Prostate gland (tissue), 2 donors: ENCODE measurements at regions not wholly inside any gene's neighbourhood (a gene's known extent, or its start where the extent isn't known, plus 50 kb on each side); places are given as distances from the start of the nearest gene placed in this dataset.

Experiments
- DNase-seq: peaks from one replicate; pipeline ENCODE4 v3.0.0-alpha.2; 2019; ENCODE audit warnings: low spot score
- H3K27ac ChIP-seq, 2 donors: fragments of 200-600 bp; sonication (generic); 2 replicates each; pipeline ENCODE4 v1.5.1; 2017 to 2019
- H3K27me3 ChIP-seq: fragments of 200-600 bp; sonication (generic); replicated peaks from 2 replicates; pipeline ENCODE4 v1.5.1; 2019; ENCODE audit not compliant: insufficient read depth
- H3K36me3 ChIP-seq, 2 donors: fragments of 200-600 bp; sonication (generic); 1 replicate in 1 of 2; 2 replicates in 1 of 2; pipeline versions ENCODE4 v1.5.1 to v1.8.1; 2017 to 2019
- H3K4me1 ChIP-seq: fragments of 200-600 bp; sonication (generic); replicated peaks from 2 replicates; pipeline ENCODE4 v1.5.1; 2019
- H3K4me3 ChIP-seq, 2 donors: fragments of 200-600 bp; sonication (generic); 2 replicates each; pipeline ENCODE4 v1.5.1; 2017 to 2019
- H3K9me3 ChIP-seq: fragments of 200-600 bp; sonication (generic); 2 replicates; pipeline ENCODE4 v1.5.1; 2017
- POLR2A ChIP-seq: fragments of 450-650 bp; IDR thresholded peaks from one replicate; pipeline ENCODE4 v1.6.1; 2016; ENCODE audit warnings: antibody characterized with exemption, mild to moderate bottlenecking
- POLR2AphosphoS5 ChIP-seq: sonication (generic); formaldehyde crosslinking; IDR thresholded peaks from one replicate; pipeline ENCODE4 v1.6.1; 2017; ENCODE audit warnings: antibody characterized with exemption
- WGBS: methylation state at CpG from one replicate; pipeline ENCODE4 v1.1.5; 2018; 5-methylcytosine and 5-hydroxymethylcytosine counted together
- intact Hi-C: fragments of 100-400 bp; cut with DNase I; formaldehyde crosslinking; loops from one replicate; pipeline ENCODE4 v1.14.2; 2022
- TF ChIP-seq, protein P1 (sequence below), 4 experiments: fragments of 200-600 bp in 2 of 4; fragments of 450-650 bp in 2 of 4; sonication (generic) in 2 of 4; IDR thresholded peaks; 1 replicate in 3 of 4; 2 replicates in 1 of 4; pipeline ENCODE4 v1.5.1; 2016 to 2019; ENCODE audit warnings: antibody characterized with exemption in 4 of 4, mild to moderate bottlenecking in 2 of 4, moderate library complexity in 2 of 4

DNA sequence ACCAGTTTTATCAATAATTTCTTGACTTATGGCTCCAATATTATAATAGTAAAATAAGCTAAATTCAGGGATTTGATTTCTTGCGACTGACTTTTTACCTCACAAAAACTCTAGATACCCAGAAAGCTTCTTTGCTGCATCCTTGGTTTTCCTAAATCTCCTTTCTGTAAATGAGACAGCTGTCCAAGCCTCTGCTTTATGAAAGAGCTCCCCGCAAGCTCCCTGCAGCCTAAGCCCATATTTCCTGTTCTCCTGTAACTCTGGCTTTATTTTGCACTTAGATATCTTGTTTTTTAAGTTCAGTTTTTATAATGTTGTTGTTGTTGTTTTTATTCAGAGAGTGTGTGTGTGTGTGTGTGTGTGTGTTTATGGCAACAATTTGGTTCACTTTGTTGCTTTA is 361.7 kb upstream of the PKDCC start:
- H3K36me3 ChIP-seq = no peaks in the 10 kb centered on the region
- no peaks in the 10 kb centered on the region for H3K9me3 ChIP-seq
- TF ChIP-seq POLR2A (no peak), POLR2AphosphoS5 (no peak)
- TF ChIP-seq, protein P1, sequence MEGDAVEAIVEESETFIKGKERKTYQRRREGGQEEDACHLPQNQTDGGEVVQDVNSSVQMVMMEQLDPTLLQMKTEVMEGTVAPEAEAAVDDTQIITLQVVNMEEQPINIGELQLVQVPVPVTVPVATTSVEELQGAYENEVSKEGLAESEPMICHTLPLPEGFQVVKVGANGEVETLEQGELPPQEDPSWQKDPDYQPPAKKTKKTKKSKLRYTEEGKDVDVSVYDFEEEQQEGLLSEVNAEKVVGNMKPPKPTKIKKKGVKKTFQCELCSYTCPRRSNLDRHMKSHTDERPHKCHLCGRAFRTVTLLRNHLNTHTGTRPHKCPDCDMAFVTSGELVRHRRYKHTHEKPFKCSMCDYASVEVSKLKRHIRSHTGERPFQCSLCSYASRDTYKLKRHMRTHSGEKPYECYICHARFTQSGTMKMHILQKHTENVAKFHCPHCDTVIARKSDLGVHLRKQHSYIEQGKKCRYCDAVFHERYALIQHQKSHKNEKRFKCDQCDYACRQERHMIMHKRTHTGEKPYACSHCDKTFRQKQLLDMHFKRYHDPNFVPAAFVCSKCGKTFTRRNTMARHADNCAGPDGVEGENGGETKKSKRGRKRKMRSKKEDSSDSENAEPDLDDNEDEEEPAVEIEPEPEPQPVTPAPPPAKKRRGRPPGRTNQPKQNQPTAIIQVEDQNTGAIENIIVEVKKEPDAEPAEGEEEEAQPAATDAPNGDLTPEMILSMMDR (IDR thresholded peaks at IDR 0.05) = no peak
- H3K27me3 ChIP-seq = no peaks in the 10 kb centered on the region
- no peak for DNase-seq
- WGBS = 99% methylated on average over 2 of the region's 2 CpGs
- intact Hi-C loops = no loop called here
- no peak overlapping the region for H3K4me3 ChIP-seq
- no peak overlapping the region for H3K27ac ChIP-seq
- H3K4me1 ChIP-seq = no peaks in the 10 kb centered on the region

DNA sequence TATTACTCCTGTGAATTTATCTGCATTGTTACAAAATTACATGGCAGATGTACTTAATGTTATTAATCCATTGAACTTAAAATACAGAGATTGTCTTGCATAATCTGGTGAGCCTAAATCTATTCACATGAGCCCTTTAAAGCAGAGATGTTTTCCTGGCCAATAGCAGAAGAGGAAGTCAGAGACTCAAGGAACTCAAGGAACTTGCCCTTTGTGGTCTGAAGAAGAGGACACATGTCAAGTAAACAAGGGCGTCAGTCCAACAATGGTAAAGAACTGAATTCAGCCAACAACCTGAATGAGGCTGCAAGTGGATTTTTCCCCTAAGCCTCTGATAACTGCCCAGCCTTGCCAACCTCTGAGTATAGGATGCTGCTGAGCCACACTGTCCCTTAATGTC is 356.3 kb upstream of the PKDCC start:
- intact Hi-C loops = no loop called here

DNA sequence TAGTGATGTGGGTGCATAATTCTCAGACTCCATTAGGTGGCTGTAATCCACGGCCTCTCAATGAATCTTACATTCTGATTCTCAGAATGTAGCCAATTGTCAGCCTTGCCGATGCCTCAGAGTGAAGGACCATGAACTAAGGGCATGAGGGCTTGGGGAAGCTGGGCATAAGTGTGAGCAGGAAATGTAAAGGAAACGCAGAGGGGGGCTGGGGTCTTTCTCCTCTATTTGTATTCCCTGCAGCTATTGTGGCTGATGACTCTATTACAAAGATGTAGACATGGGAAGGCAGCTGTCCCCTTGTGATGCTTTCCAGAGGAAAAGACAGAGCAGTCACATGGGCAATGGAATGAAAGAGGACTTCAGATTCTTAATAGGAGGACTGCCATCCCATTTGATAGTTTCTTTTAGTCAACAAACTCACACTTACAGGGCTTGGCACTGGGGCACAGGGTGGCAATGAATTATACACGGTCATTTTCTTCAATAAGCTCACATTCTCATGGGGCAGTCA is 353.2 kb upstream of the PKDCC start:
- TF ChIP-seq POLR2A = no peak
- TF ChIP-seq, protein P1 (IDR thresholded peaks at IDR 0.05) = no peak
- TF ChIP-seq POLR2AphosphoS5 = no peak
- H3K4me1 ChIP-seq = no peaks in the 10 kb centered on the region
- H3K9me3 ChIP-seq = no peaks in the 10 kb centered on the region
- H3K4me3 ChIP-seq = no peak overlapping the region
- intact Hi-C loops = no loop called here
- H3K27ac ChIP-seq = no peak overlapping the region
- WGBS = 85% methylated on average over 4 of the region's 4 CpGs
- DNase-seq = no peak
- no peaks in the 10 kb centered on the region for H3K36me3 ChIP-seq
- no peaks in the 10 kb centered on the region for H3K27me3 ChIP-seq

More for the DNA sequence above, 356.3 kb upstream of the PKDCC start:
- no peaks in the 10 kb centered on the region for H3K27me3 ChIP-seq
- no peaks in the 10 kb centered on the region for H3K9me3 ChIP-seq
- no peak for DNase-seq
- H3K27ac ChIP-seq = no peak overlapping the region
- no peak overlapping the region for H3K4me3 ChIP-seq
- H3K4me1 ChIP-seq = no peaks in the 10 kb centered on the region
- 52% methylated on average over 1 of the region's 1 CpG for WGBS
- no peak for TF ChIP-seq POLR2A
- TF ChIP-seq, protein P1 (IDR thresholded peaks at IDR 0.05) = no peak
- TF ChIP-seq POLR2AphosphoS5 = no peak
- H3K36me3 ChIP-seq = no peaks in the 10 kb centered on the region

DNA sequence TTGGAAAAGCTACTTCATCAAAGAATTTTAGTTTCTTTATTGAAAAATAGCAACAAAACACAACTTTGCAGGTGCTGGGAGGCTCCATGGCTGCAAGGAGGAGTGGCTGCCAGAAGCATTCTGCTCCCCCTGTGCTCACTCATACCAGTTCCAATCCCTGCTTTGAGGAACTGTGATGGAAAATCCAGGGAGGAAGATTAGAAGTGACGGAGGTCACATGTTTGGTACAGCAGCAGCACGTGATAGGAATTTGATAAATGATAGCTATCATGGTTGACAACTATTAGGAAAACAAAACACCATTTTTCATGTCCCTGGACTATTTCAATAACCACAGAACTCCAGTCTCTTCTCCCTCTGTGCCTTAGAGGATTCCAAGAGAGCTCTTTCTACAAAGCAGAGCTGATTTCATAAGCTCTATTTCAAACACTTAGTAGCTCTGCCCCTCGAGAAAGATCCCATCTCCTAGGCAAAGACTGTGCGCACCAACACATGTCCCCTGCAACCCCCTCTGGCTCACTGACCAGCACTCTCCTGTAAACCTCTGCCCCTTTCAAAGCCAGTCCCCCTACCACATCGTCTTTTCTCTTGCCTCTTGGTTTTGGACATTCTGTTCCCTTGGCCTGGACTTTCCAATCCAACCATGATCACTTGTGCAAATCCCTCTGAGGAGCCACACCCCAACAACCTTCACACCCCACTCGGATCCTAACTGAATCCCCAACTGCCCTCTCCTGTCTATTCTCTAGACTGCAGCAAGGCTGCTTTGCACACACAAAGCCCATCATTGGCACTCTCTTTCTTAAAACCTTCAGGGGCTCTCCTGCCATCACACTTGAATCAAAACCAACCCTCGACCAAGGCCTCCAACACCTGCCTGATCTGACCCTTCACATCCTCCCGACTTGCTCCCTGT is 352.4 kb upstream of the PKDCC start:
- intact Hi-C loops = no loop called here
- H3K9me3 ChIP-seq = no peaks in the 10 kb centered on the region
- H3K36me3 ChIP-seq = no peaks in the 10 kb centered on the region
- no peaks in the 10 kb centered on the region for H3K4me1 ChIP-seq
- H3K27me3 ChIP-seq = no peaks in the 10 kb centered on the region
- WGBS = 80% methylated on average over 8 of the region's 8 CpGs
- H3K27ac ChIP-seq = no peak overlapping the region
- DNase-seq = no peak
- no peak overlapping the region for H3K4me3 ChIP-seq
- TF ChIP-seq, protein P1 (IDR thresholded peaks at IDR 0.05) = no peak
- TF ChIP-seq POLR2AphosphoS5 (no peak), POLR2A (no peak)

DNA sequence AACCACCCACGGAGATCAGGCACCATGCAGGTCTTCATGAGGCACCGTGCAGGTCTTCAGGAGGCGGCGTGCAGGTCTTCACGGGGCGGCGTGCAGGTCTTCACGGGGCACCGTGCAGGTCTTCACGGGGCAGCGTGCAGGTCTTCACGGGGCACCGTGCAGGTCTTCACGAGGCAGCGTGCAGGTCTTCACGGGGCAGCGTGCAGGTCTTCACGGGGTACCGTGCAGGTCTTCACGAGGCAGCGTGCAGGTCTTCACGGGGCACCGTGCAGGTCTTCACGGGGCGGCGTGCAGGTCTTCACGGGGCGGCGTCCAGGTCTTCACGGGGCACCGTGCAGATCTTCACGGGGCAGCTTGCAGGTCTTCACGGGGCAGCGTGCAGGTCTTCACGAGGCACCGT is 350.4 kb upstream of the PKDCC start:
- Histone ChIP-seq H3K27ac (no peak overlapping the region), H3K36me3 (no peaks in the 10 kb centered on the region), H3K9me3 (no peaks in the 10 kb centered on the region), H3K27me3 (no peaks in the 10 kb centered on the region), H3K4me3 (no peak overlapping the region), H3K4me1 (no peaks in the 10 kb centered on the region)
- TF ChIP-seq POLR2AphosphoS5 (no peak), POLR2A (no peak)
- TF ChIP-seq, protein P1 (IDR thresholded peaks at IDR 0.05) = no peak
- no peak for DNase-seq
- WGBS = 98% methylated on average over 36 of the region's 36 CpGs
- intact Hi-C loops = no loop called here
